ENCODE measurements at regions not wholly inside any gene's neighbourhood (a gene's known extent, or its start where the extent isn't known, plus 50 kb on each side); places are given as distances from the start of the nearest gene placed in this dataset.

DNA sequence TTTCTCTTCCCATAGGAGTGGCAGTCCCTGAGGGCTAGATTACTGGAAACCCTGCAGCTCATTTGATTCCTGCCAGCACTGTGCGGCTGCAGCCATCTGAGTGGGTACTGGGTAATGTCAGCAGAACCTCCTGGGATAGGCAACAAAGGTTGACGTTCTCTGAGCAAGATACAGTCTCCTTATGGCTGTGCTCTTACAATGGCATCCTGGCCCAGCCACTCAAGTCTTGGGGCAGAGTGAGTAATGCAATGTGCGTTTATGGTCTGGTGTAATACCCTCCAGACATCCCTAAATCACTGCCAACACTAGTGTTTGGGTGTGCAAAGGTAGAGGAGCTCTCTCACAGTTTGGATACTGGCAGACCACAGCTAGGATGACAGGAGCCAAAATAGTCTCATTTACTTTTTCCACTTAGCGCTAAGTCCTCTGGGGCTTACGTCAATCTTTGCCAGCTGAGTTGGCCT, 775.8 kb downstream of the ZNF385D start:
- TF ChIP-seq RARB (CRISPR knock-in tag; IDR thresholded peaks at IDR 0.05) (no peak), ZFP30 (CRISPR knock-in tag; IDR thresholded peaks at IDR 0.05) (no peak), BACH2 (CRISPR knock-in tag; IDR thresholded peaks at IDR 0.05; ENCODE audit: borderline replicate concordance) (no peak), ZNF70 (CRISPR knock-in tag; IDR thresholded peaks at IDR 0.05) (no peak), ZC3H10 (CRISPR knock-in tag; IDR thresholded peaks at IDR 0.05) (no peak), ZNF565 (CRISPR knock-in tag; conservative IDR thresholded peaks at IDR 0.05; ENCODE audit: low read depth) (no peak)
- TF ChIP-seq, protein P1, sequence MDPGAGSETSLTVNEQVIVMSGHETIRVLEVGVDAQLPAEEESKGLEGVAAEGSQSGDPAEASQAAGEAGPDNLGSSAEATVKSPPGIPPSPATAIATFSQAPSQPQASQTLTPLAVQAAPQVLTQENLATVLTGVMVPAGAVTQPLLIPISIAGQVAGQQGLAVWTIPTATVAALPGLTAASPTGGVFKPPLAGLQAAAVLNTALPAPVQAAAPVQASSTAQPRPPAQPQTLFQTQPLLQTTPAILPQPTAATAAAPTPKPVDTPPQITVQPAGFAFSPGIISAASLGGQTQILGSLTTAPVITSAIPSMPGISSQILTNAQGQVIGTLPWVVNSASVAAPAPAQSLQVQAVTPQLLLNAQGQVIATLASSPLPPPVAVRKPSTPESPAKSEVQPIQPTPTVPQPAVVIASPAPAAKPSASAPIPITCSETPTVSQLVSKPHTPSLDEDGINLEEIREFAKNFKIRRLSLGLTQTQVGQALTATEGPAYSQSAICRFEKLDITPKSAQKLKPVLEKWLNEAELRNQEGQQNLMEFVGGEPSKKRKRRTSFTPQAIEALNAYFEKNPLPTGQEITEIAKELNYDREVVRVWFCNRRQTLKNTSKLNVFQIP (CRISPR knock-in tag; IDR thresholded peaks at IDR 0.05; ENCODE audit: borderline replicate concordance, low read depth): no peak
- TF ChIP-seq, protein P2, sequence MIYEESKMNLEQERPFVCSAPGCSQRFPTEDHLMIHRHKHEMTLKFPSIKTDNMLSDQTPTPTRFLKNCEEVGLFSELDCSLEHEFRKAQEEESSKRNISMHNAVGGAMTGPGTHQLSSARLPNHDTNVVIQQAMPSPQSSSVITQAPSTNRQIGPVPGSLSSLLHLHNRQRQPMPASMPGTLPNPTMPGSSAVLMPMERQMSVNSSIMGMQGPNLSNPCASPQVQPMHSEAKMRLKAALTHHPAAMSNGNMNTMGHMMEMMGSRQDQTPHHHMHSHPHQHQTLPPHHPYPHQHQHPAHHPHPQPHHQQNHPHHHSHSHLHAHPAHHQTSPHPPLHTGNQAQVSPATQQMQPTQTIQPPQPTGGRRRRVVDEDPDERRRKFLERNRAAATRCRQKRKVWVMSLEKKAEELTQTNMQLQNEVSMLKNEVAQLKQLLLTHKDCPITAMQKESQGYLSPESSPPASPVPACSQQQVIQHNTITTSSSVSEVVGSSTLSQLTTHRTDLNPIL (CRISPR knock-in tag; IDR thresholded peaks at IDR 0.05; ENCODE audit: low read depth): no peak

Data from SK-N-SH treated with all-trans-retinoic acid at 6 μM for 48 hours (cell line).